Small intestine (tissue), 7 donors: ENCODE measurements at regions not wholly inside any gene's neighbourhood (a gene's known extent, or its start where the extent isn't known, plus 50 kb on each side); places are given as distances from the start of the nearest gene placed in this dataset.

Source experiments
- DNase-seq, 2 donors: peaks; one replicate each; pipeline versions ENCODE4 v3.0.0 to v3.0.0-alpha.2; 2013
- FAIRE-seq: peaks from 2 replicates; lab custom pipeline; 2012; peaks lifted over from hg19 to GRCh38; lab: Jason Lieb, UNC
- H3K27ac ChIP-seq, 3 donors: one replicate each; pipeline ENCODE4 v1.5.1; 2013; ENCODE audit warnings: low read length in 2 of 3, mild to moderate bottlenecking in 2 of 3, control low read depth in 1 of 3, inconsistent platforms in 1 of 3, low read depth in 1 of 3, moderate library complexity in 1 of 3
- H3K27me3 ChIP-seq, 3 donors: one replicate each; pipeline ENCODE4 v1.6.1; 2013; ENCODE audit warnings: low read length in 3 of 3, inconsistent platforms in 1 of 3; ENCODE audit not compliant: control insufficient read depth in 3 of 3, insufficient read depth in 3 of 3
- H3K36me3 ChIP-seq, 3 donors: one replicate each; pipeline ENCODE4 v1.6.1; 2013; ENCODE audit warnings: low read length in 3 of 3, inconsistent platforms in 1 of 3, low read depth in 1 of 3, mild to moderate bottlenecking in 1 of 3, moderate library complexity in 1 of 3; ENCODE audit not compliant: control insufficient read depth in 3 of 3, insufficient read depth in 2 of 3
- H3K4me1 ChIP-seq, 3 donors: one replicate each; pipeline ENCODE4 v1.6.1; 2013; ENCODE audit warnings: low read length in 2 of 3, inconsistent platforms in 1 of 3, low read depth in 1 of 3, mild to moderate bottlenecking in 1 of 3, moderate library complexity in 1 of 3; ENCODE audit not compliant: control insufficient read depth in 3 of 3, insufficient read depth in 2 of 3
- H3K4me3 ChIP-seq, 3 donors: one replicate each; pipeline ENCODE4 v1.5.1; 2013; ENCODE audit warnings: low read length in 3 of 3, control low read depth in 1 of 3, inconsistent platforms in 1 of 3, low read depth in 1 of 3, mild to moderate bottlenecking in 1 of 3, moderate library complexity in 1 of 3
- H3K9me3 ChIP-seq, 2 donors: one replicate each; pipeline ENCODE4 v1.6.1; 2013; ENCODE audit warnings: low read depth in 1 of 2, low read length in 1 of 2; ENCODE audit not compliant: control insufficient read depth in 2 of 2, insufficient read depth in 1 of 2
- WGBS, 3 donors: extraction: QIAGEN DNeasy Blood & Tissue Kit; methylation state at CpG; one replicate each; pipeline ENCODE4 v1.1.7; 2013; 5-methylcytosine and 5-hydroxymethylcytosine counted together
- donor health status: healthy with polysubstance abuse.
- donor health status: control.
- donor health status: control.
- donor health status: Bipolar disorder and iron deficiency.
- donor health status: healthy.

DNA sequence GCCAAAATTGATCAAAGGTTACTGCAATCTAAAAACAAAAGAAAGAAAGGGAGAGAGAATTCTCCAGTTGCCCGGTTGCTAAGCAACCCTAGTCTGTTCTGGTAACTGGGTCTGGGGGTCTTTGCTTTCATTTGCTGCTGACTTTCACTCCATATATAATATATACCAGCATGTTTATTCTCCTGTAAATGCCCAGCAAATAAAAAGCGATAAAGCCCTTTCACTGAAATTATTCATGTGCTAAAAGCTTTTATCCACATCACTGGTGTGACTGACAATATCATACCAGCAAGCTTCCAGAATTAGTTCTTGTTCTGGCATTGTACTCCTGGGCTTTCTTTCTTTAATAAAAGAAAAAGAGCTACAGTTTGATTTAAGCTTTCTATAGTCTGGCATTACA, 75.5 kb upstream of the ST8SIA3 start:
- peaks cover 0 to 2% (median 0%) of the 10 kb centered on the region in 3 donors for H3K27me3 ChIP-seq
- H3K36me3 ChIP-seq = no peaks in the 10 kb centered on the region
- no peak for FAIRE-seq
- H3K9me3 ChIP-seq = no peaks in the 10 kb centered on the region
- 68 to 91% (median 72%) methylated on average over 2 of the region's 2 CpGs for WGBS, 3 donors
- no peak for DNase-seq
- H3K27ac ChIP-seq = no peak overlapping the region
- peaks cover 0 to 38% (median 1%) of the 10 kb centered on the region in 3 donors for H3K4me1 ChIP-seq
- H3K4me3 ChIP-seq = no peak overlapping the region

DNA sequence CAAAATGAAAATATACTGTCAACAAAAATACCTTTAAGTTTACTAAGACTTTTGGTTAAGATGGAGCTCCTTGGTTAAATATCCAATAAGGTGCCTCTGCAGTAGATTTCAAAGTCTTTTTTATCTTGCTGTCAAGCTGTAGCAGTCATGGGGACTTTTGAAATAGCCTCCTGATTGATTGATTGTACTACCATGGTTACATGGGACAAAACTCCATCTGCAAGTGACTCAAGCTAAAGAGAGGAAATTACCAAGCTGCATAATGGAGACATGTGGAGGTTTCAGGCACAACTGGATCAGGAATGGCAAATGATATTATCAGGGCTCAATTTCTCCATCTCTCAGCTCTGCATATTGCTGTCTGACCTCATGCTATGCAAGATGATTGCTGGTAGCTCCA, 73.4 kb upstream of the ST8SIA3 start:
- peaks cover 0 to 19% (median 0%) of the 10 kb centered on the region in 3 donors for H3K4me1 ChIP-seq
- H3K9me3 ChIP-seq = no peaks in the 10 kb centered on the region
- no peaks in the 10 kb centered on the region for H3K36me3 ChIP-seq
- DNase-seq (no peak), FAIRE-seq (no peak)
- peaks cover 0 to 2% (median 0%) of the 10 kb centered on the region in 3 donors for H3K27me3 ChIP-seq
- H3K4me3 ChIP-seq = no peak overlapping the region
- H3K27ac ChIP-seq = no peak overlapping the region

DNA sequence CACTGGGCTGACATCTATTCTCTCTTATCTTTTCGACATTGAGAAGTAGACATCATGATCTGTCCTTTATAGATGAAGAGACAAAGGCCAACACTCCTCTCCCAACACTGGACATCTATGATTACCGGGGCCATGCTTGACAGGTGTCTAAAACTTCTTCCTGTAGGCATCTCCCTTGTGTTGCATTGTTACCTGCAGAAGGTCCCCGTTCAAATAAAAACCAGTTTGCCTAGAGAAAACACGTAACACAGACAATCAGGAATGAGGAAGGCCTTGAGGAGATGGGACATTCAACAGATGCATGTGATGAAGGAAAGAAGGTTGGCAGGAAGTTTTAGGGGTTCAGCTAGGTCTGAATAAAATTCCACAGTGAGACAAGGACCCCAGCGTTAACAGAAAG, 70.8 kb upstream of the ST8SIA3 start:
- peaks cover 0 to 2% (median 0%) of the 10 kb centered on the region in 3 donors for H3K27me3 ChIP-seq
- H3K36me3 ChIP-seq = no peaks in the 10 kb centered on the region
- H3K4me3 ChIP-seq = no peak overlapping the region
- 81 to 92% (median 90%) methylated on average over 5 of the region's 5 CpGs for WGBS, 3 donors
- no peaks in the 10 kb centered on the region for H3K9me3 ChIP-seq
- DNase-seq (no peak), FAIRE-seq (no peak)
- no peak overlapping the region for H3K27ac ChIP-seq
- no peaks in the 10 kb centered on the region for H3K4me1 ChIP-seq

DNA sequence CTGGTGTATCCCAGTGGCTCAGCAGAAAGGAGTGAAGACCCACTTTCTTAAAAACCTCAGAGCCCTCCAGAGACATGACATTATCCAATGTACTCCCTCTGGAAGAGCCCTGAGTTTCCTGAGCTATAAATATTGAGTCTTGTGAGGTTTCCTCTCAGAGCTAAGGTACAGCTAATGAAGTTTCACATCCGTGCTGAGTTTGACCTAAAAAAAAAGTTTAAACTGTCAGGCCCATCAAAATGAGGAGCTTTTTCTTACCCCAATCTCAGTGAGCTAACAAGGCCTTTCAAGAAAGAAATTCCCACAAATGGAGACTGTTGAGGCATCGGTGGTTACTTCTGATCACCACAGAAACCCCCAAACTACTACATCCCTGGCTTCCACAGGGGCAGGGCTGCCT, 65.4 kb upstream of the ST8SIA3 start:
- 70 to 78% (median 75%) methylated on average over 2 of the region's 2 CpGs for WGBS, 3 donors
- Histone ChIP-seq H3K9me3 (no peaks in the 10 kb centered on the region), H3K27me3 (no peaks in the 10 kb centered on the region), H3K36me3 (no peaks in the 10 kb centered on the region), H3K4me1 (peaks cover 0 to 6% (median 0%) of the 10 kb centered on the region in 3 donors), H3K27ac (no peak overlapping the region), H3K4me3 (no peak overlapping the region)
- DNase-seq (no peak), FAIRE-seq (no peak)

DNA sequence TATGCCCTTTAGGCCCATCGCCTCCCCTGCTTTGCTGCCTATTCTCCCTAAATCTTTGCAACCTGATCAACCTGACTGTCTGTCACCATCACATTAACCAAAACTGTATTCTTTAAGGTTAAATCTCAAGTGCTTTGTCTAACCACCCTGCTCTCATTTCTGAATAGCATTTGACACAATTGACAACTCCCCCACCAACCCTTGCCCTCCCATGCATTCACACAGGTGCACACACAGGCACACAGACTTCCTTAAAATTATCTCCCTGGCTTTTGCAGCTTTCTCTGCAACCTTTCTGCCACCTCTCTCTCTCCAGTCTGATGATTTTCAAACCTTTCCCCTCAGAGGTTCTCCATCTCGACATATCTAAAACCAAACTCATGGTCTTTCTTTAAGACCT, 64.6 kb upstream of the ST8SIA3 start:
- no peaks in the 10 kb centered on the region for H3K27me3 ChIP-seq
- WGBS, 3 donors = 46 to 76% (median 60%) methylated on average over 2 of the region's 2 CpGs

DNA sequence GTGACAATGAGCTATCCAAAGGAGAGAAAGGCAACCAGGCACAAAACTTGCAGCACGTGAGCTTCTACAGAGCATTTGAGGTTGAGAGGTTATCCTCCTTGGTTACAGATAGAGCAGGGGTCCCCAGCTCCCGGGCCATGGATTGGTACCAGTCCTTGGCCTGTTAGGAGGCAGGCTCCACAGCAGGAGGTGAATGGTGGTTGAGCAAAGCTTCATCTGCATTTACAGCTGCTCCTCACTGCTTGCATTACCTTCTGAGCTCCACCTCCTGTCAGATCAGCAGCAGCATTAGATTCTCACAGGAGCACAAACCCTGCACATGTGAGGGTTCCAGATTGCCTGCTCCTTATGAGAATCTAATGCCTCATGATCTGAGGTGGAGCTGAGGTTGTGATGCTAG, 57.8 kb upstream of the ST8SIA3 start:
- H3K4me1 ChIP-seq = no peaks in the 10 kb centered on the region
- FAIRE-seq (no peak), DNase-seq (no peak)
- H3K27me3 ChIP-seq = no peaks in the 10 kb centered on the region
- WGBS, 3 donors = 72 to 88% (median 81%) methylated on average over 2 of the region's 2 CpGs
- no peak overlapping the region for H3K4me3 ChIP-seq
- H3K27ac ChIP-seq = no peak overlapping the region
- H3K9me3 ChIP-seq = no peaks in the 10 kb centered on the region
- H3K36me3 ChIP-seq = no peaks in the 10 kb centered on the region

More for the DNA sequence above, 64.6 kb upstream of the ST8SIA3 start:
- Histone ChIP-seq H3K9me3 (no peaks in the 10 kb centered on the region), H3K4me1 (peaks cover 0 to 6% (median 0%) of the 10 kb centered on the region in 3 donors), H3K4me3 (no peak overlapping the region), H3K36me3 (no peaks in the 10 kb centered on the region), H3K27ac (no peak overlapping the region)
- no peak for DNase-seq
- FAIRE-seq = no peak

DNA sequence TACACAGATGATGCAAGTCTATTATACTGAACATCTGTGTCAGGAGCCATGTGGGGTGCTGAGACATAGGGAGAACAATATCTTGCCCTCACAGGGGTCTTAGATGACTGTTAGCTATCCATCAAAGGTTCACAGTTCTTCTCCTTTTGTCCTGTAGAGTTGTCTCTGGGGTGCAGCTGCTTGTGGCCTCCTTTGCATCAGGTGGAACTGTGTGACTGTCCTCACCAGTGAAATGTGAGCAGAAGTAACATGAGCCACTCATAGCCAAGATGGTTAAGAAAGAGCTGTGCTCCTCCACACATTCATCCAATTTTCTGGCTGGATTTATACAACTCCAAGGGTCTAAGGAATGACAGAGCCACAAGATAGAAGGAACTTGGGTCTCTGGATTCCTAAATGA, 56.0 kb upstream of the ST8SIA3 start:
- no peak overlapping the region for H3K27ac ChIP-seq
- no peaks in the 10 kb centered on the region for H3K36me3 ChIP-seq
- no peak for FAIRE-seq
- no peaks in the 10 kb centered on the region for H3K4me1 ChIP-seq
- no peaks in the 10 kb centered on the region for H3K9me3 ChIP-seq
- DNase-seq = no peak
- no peaks in the 10 kb centered on the region for H3K27me3 ChIP-seq
- no peak overlapping the region for H3K4me3 ChIP-seq

DNA sequence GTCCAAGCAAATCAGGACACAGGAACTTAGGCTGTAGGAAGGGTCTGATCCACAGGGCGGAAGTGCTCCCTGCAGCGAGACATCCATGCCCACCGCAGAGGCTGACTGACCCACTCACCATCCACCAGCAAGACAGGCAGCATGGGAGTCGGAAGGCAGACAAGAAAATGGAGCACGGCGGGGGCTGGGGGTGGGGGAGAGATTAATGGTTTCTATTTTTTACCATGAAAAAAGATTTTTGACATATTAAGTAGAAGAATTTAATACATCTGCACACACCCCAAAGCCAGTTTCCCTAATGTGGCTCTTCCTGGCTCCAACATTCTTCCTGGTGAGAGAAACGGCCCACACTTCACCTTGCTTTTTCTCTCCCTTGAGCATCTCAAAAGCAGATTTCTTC, 55.1 kb upstream of the ST8SIA3 start:
- H3K27ac ChIP-seq = no peak overlapping the region
- H3K9me3 ChIP-seq = no peaks in the 10 kb centered on the region
- H3K27me3 ChIP-seq = no peaks in the 10 kb centered on the region
- no peak for DNase-seq
- no peaks in the 10 kb centered on the region for H3K36me3 ChIP-seq
- 89 to 96% (median 95%) methylated on average over 7 of the region's 7 CpGs for WGBS, 3 donors
- no peak overlapping the region for H3K4me3 ChIP-seq
- H3K4me1 ChIP-seq = no peaks in the 10 kb centered on the region
- FAIRE-seq = no peak

DNA sequence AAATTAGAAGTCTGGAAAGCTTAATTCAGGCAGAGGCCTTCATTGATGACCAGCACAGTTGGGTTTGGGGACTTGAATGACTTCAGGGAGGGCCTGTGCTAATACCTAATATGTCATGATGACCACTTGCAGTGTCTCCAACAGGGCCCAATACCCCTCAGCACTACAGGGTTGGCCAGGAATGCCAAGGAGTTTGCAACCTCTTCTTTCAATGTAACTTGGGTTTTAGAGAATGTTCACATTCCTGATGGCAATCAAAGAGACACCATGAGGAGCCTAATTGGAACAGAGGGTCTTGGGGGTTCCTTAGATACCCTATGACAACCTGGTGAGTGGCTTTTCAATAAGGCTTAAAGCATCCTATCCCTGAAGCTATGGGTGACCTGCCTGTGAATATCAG, 52.4 kb upstream of the ST8SIA3 start:
- Histone ChIP-seq H3K36me3 (no peaks in the 10 kb centered on the region), H3K9me3 (no peaks in the 10 kb centered on the region), H3K4me1 (no peaks in the 10 kb centered on the region), H3K27me3 (no peaks in the 10 kb centered on the region), H3K4me3 (no peak overlapping the region), H3K27ac (no peak overlapping the region)
- FAIRE-seq (no peak), DNase-seq (no peak)
